ACHN (cell line): ENCODE measurements at regions not wholly inside any gene's neighbourhood (a gene's known extent, or its start where the extent isn't known, plus 50 kb on each side); places are given as distances from the start of the nearest gene placed in this dataset.
"Not testable (repeated sequence)": the region's sequence is repeated elsewhere in the genome, so short reads cannot be mapped to it uniquely, and the experiment has no call there.

Source experiments
- DNase-seq: peaks from one replicate; pipeline ENCODE4 v3.0.0-alpha.2; 2015
- in situ Hi-C: cut with HindIII; loops from 2 replicates; pipeline ENCODE4 v1.10.0; 2017; ENCODE audit warnings: low sequenced_read_pairs, low pct_ligation_motif_present, low pct_unique_long_range_greater_than_20kb

DNA sequence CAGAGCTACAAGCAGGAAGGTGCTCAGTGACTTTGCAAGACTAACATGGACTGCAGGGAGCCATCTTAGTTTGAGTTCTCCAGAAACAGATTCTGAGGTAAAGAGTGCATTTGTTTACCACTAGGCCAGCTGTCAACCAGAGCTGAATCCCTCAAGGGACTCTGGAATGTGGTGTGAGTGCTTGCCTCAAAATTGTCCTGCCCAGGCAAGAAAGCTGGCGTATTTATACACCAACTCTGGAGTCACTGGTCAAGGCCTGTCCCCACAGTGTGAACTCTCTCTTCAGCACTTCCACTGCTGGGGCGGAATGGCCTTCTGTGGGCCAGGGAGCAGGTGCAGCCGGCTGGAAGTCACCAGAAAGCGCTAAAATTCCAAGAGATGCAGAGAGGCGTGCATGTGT, 139.2 kb upstream of the TBCA start:
- DNase-seq = no peak
- in situ Hi-C loops = no loop called here

GRCh38 chr5:77912721-77913120, 136.6 kb upstream of the TBCA start:
- in situ Hi-C loops = no loop called here
- no peak for DNase-seq

- in situ Hi-C loops = no loop called here
- DNase-seq = no peak
Observed at GRCh38 chr5:77910602-77911188, 134.6 kb upstream of the TBCA start.

DNA sequence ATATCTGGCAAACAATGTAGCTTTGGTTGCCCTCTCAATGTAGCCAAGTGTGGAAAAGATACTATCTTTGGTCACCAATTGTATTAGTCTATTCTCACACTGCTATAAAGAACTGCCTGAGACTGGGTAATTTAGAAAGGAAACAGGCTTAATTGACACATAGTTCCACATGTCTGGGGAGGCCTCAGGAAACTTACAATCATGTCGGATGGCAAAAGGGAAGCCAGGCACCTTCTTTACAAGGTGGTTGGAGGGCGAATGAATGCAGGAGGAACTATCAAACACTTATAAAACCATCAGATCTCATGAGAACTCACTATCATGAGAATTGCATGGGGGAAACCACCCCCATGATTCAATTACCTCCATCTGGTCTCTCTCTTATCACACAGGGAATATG, 133.1 kb upstream of the TBCA start:
- in situ Hi-C loops = no loop called here
- no peak for DNase-seq

DNA sequence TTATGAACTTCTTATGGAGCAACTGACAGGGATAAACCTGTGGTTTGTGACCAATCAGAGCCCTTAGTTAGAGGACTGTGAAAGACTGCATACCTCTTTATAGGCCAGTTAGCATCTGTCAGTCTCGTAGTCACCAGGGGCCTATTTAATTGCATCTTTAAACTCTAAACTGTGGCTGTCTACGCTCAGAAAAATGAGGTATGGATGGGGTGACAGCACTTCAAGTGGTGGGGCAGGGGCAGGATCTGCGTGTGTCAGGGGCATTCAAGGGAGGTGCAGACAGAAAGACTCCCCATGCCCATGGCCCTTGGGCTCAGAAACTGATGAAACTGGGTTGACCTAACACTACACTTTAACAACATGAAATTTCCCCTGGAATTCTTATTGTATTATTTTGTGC, 132.6 kb upstream of the TBCA start:
- DNase-seq = no peak
- in situ Hi-C loops = no loop called here

GRCh38 chr5:77907786-77908185, 131.6 kb upstream of the TBCA start:
- in situ Hi-C loops = no loop called here
- DNase-seq = no peak

DNA sequence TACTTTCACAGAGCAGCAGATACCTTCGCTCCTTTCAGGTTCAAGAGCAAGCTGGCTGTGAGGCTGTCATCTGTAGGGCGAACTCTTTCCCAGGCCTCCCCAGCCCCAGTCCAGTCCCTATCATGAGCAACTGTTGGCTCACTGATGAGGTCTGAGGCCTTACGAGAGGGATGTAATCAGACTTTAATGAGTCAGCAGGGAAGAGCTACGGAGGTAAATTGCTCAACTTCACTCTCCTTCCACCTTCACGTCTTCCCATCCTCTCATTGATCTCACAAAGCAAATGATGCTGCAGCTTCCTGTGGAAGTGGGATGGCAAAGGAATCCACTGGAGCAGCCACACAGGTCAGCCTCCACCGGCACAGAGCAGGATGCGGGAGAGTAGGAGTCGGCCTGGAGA, 130.7 kb upstream of the TBCA start:
- no peak for DNase-seq
- in situ Hi-C loops = no loop called here

- DNase-seq = no peak
- in situ Hi-C loops = no loop called here
Observed at GRCh38 chr5:77904362-77904761, 128.2 kb upstream of the TBCA start.

- in situ Hi-C loops = no loop called here
- DNase-seq = no peak
Observed at GRCh38 chr5:77900691-77901090, 124.6 kb upstream of the TBCA start.

DNA sequence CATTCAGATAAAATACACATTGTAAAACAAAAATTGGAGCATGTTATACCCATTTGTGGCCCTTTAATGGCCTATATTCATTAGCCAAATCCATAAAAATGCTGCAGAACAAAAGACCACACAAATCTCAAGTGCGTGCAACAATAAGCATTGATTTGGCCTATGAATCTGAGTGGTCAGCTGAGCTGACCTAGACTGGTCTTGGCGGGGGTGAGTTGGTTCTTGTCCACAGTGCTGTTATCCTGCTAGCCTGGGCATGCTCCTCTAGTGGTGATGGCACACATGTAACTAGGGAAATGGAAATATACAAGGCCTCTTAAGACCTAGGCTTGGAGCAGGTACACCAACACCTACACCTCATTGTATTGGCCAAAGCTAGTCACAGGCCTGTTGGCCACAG, 122.2 kb upstream of the TBCA start:
- no peak for DNase-seq
- in situ Hi-C loops = no loop called here

GRCh38 chr5:77896338-77896737, 120.2 kb upstream of the TBCA start:
- DNase-seq = no peak
- in situ Hi-C loops = no loop called here

GRCh38 chr5:77894103-77894502, 118.0 kb upstream of the TBCA start:
- in situ Hi-C loops, DNase-seq: not testable (repeated sequence)

- in situ Hi-C loops = no loop called here
- DNase-seq = peak; percentile 85
Observed at GRCh38 chr5:77893225-77893860, 117.2 kb upstream of the TBCA start.

- no peak for DNase-seq
- in situ Hi-C loops = no loop called here
Observed at GRCh38 chr5:77892061-77893010, 116.2 kb upstream of the TBCA start.

DNA sequence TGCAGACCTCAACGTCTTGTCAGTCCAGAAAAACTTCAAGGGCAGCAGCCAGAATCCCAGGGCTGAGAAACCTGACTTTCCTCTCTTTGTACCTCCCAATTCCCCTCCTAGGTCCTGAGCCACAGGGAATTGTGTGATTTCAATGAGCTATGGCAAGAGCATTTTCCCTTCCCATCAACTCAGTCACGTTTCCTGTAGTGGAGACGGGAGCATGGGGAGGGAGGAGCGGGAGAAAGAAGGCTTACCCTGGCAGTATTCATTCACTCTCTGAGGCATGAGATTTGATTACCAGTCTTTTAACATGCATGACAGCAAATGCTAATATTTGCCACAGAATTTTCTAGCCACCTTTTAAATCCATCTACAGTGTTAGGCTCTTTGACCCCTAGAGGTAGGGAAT, 109.4 kb upstream of the TBCA start:
- no peak for DNase-seq
- in situ Hi-C loops = no loop called here

DNA sequence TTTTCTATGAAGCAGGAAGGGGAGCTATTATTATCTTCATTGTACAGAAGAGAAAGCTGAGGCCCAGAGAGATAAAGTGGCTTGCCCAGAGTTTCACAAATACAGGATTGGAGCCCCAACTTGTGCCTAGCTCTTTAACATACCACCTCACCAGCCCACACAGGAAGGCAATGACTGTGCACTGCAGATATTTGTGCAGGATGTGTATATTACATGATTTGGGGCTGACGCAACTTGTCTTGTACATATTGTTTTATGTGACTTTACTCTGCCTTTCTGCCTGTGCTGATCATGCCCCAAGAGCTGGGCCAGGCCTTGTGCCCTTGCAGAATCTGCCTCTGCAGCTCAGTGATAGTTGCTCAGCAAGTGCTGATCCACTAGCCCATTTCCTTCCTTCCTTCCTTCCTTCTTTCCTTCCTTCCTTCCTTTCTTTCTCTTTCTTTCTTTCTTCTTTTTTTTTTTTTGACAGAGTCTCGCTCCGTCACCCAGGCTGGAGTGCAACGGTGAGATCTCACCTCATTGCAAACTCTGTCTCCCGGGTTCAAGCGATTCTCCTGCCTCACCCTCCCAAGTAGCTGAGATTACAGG, 106.6 kb upstream of the TBCA start:
- in situ Hi-C loops = no loop called here
- no peak for DNase-seq

DNA sequence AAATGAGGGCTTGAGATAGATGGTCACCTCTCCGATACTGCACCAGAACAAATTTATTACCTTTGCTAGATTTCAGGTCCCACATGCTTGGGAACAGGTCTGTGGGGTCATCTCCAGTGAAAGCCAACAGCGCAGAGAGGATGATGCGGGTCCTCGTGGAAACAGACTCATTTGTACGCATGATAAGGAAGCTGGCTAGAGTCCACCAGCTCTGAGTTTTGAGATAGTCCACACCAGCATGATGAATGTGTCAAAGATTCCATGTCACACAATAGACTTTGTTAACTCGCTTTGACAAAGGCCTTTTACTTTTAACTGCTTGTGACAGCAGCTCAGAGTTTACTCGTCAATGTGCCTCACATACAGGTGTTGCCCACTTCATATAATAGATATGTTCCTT, 105.4 kb upstream of the TBCA start:
- in situ Hi-C loops = no loop called here

GRCh38 chr5:77877516-77878355, 101.6 kb upstream of the TBCA start:
- in situ Hi-C loops = no loop called here
- no peak for DNase-seq

More for the DNA sequence above, 105.4 kb upstream of the TBCA start:
- no peak for DNase-seq
